Activated CD4-positive, alpha-beta T cell treated with anti-CD3 and anti-CD28 coated beads, Interleukin-2, amount 10 ng/mL, durations not matched to agents 7 days and 5 days (primary cell): ENCODE measurements at regions not wholly inside any gene's neighbourhood (a gene's known extent, or its start where the extent isn't known, plus 50 kb on each side); places are given as distances from the start of the nearest gene placed in this dataset.
"Not testable (repeated sequence)": the region's sequence is repeated elsewhere in the genome, so short reads cannot be mapped to it uniquely, and the experiment has no call there.

Source experiments
- CTCF ChIA-PET: fragments of 350-600 bp; sonication (Branson Sonifier 250); formaldehyde crosslinking; loops from one replicate; lab custom pipeline; 2021; ENCODE audit warnings: antibody characterized with exemption; lab: Charles Lee
- POLR2A ChIA-PET: fragments of 350-600 bp; sonication (Branson Sonifier 250); formaldehyde crosslinking; loops from one replicate; lab custom pipeline; 2021; ENCODE audit warnings: antibody characterized with exemption; lab: Charles Lee
- DNase-seq: peaks from one replicate; pipeline ENCODE4 v3.0.0-alpha.2; 2020
- H3K27ac Mint-ChIP-seq: one replicate; pipeline ENCODE4 v1.8.0; 2021; ENCODE audit warnings: mild to moderate bottlenecking, moderate library complexity, mixed read lengths
- H3K27me3 Mint-ChIP-seq: one replicate; pipeline ENCODE4 v1.8.0; 2021; ENCODE audit warnings: mixed read lengths
- H3K36me3 Mint-ChIP-seq: one replicate; pipeline ENCODE4 v1.8.0; 2021; ENCODE audit warnings: low read depth, mixed read lengths
- H3K4me1 Mint-ChIP-seq: one replicate; pipeline ENCODE4 v1.8.0; 2021; ENCODE audit warnings: mixed read lengths
- H3K4me3 Mint-ChIP-seq: one replicate; pipeline ENCODE4 v1.8.0; 2021; ENCODE audit warnings: mild to moderate bottlenecking, moderate library complexity, mixed read lengths
- H3K9me3 Mint-ChIP-seq: one replicate; pipeline ENCODE4 v1.8.0; 2021; ENCODE audit warnings: mixed read lengths

DNA sequence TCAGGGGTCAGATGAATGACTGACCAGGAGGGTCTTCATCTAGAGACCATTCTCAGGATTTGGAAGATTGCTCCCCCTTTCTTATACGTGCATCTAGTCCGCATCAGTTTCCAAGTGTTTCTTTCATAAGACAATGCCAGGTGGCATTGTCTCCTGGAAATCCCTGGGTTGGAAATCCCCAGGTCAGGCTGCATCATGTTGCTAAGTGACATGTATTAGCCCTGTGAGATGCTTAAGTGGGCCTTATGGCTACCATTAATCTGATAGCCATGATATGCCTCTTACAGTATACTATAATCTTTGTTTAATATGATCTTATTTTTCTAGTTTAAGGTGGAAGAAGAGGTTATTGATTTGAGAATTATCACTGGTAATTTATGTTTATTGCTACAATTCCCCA, 92.8 kb downstream of the DIO3 start:
- ChIA-PET CTCF (no interaction called here), POLR2A (no interaction called here)
- DNase-seq, result no peak
- Mint-ChIP-seq H3K9me3 (no peaks in the 10 kb centered on the region), H3K27me3 (peaks cover 53% of the 10 kb centered on the region), H3K27ac (no peak overlapping the region), H3K4me3 (no peak overlapping the region), H3K36me3 (no peaks in the 10 kb centered on the region), H3K4me1 (peaks cover 6% of the 10 kb centered on the region)

- no peak overlapping the region for H3K4me3 Mint-ChIP-seq
- ChIA-PET POLR2A (interaction anchor here (0.6 kb wide), 1 partner anchor 88 kb away, joined by 3 read pairs; no protein-coding TSS in a partner anchor), CTCF (no interaction called here)
- H3K27ac Mint-ChIP-seq, result no peak overlapping the region
- peaks cover 6% of the 10 kb centered on the region for H3K4me1 Mint-ChIP-seq
- H3K36me3 Mint-ChIP-seq, result no peaks in the 10 kb centered on the region
- DNase-seq, result no peak
- H3K27me3 Mint-ChIP-seq, result peaks cover 56% of the 10 kb centered on the region
- no peaks in the 10 kb centered on the region for H3K9me3 Mint-ChIP-seq
These were observed 96.1 kb downstream of the DIO3 start for GRCh38 chr14:101657372-101657771.

DNA sequence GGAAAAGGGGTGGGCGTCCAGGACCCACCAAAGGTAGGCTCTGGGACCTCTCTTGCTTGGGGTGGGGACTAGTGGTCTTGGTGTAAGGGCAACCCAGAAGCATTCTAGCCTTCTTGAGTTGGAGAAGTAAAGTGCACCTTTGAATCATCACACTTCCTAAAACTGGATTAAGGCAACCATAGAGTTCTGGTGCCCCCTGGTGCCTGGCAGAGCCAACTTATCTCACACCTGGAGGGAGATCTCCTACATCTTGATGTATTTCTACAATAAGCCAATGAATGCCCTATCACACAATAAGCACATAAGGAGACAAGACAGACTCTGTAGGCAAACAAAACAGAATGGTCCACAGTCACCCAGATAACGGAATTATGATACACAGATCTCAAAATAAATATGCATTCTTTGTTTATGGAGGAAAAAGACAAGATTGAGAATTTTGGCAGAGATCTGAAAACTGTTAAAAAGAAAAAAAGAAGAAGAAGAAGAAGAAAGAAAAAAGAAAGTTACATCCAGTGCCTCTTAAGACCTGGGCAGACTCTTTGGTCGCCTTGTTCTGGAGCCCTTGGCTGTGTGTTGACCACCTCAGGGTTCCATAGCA, 95.9 kb upstream of the PPP2R5C start:
- no peak overlapping the region for H3K27ac Mint-ChIP-seq
- H3K9me3 Mint-ChIP-seq, result peaks cover 9% of the 10 kb centered on the region
- peak; percentile 48 for DNase-seq
- H3K4me3 Mint-ChIP-seq, result no peak overlapping the region
- peaks cover 59% of the 10 kb centered on the region for H3K27me3 Mint-ChIP-seq
- ChIA-PET POLR2A (no interaction called here), CTCF (no interaction called here)
- no peaks in the 10 kb centered on the region for H3K4me1 Mint-ChIP-seq
- H3K36me3 Mint-ChIP-seq, result peaks cover 2% of the 10 kb centered on the region

GRCh38 chr14:101666264-101666663, 95.2 kb upstream of the PPP2R5C start:
- Mint-ChIP-seq H3K27ac (no peak overlapping the region), H3K36me3 (peaks cover 2% of the 10 kb centered on the region), H3K4me3 (no peak overlapping the region), H3K27me3 (peaks cover 59% of the 10 kb centered on the region), H3K9me3 (peaks cover 9% of the 10 kb centered on the region), H3K4me1 (no peaks in the 10 kb centered on the region)
- CTCF ChIA-PET, result no interaction called here
- POLR2A ChIA-PET, result no interaction called here
- no peak for DNase-seq

GRCh38 chr14:101669629-101670028, 91.9 kb upstream of the PPP2R5C start:
- Mint-ChIP-seq H3K4me1 (no peaks in the 10 kb centered on the region), H3K9me3 (peaks cover 14% of the 10 kb centered on the region), H3K27ac (no peak overlapping the region), H3K27me3 (peaks cover 52% of the 10 kb centered on the region), H3K36me3 (peaks cover 2% of the 10 kb centered on the region), H3K4me3 (no peak overlapping the region)
- DNase-seq, result no peak
- CTCF ChIA-PET, result interaction anchor here (0.6 kb wide), 1 partner anchor 53 kb away, joined by 5 read pairs; no protein-coding TSS in a partner anchor
- POLR2A ChIA-PET, result no interaction called here

- ChIA-PET CTCF (no interaction called here), POLR2A (no interaction called here)
- Mint-ChIP-seq H3K27me3 (peaks cover 40% of the 10 kb centered on the region), H3K4me3 (no peak overlapping the region), H3K9me3 (peaks cover 14% of the 10 kb centered on the region), H3K36me3 (peaks cover 2% of the 10 kb centered on the region), H3K27ac (no peak overlapping the region), H3K4me1 (no peaks in the 10 kb centered on the region)
- no peak for DNase-seq
These were observed 87.6 kb upstream of the PPP2R5C start for GRCh38 chr14:101673873-101674272.

DNA sequence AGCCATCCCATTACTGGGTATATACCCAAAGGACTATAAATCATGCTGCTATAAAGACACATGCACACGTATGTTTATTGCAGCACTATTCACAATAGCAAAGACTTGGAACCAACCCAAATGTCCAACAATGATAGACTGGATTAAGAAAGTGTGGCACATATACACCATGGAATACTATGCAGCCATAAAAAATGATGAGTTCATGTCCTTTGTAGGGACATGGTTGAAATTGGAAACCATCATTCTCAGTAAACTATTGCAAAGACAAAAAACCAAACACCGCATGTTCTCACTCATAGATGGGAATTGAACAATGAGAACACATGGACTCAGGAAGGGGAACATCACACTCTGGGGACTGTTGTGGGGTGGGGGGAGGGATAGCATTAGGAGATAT, 85.7 kb upstream of the PPP2R5C start:
- H3K9me3 Mint-ChIP-seq, H3K4me1 Mint-ChIP-seq, H3K36me3 Mint-ChIP-seq, CTCF ChIA-PET, H3K4me3 Mint-ChIP-seq, POLR2A ChIA-PET, H3K27ac Mint-ChIP-seq, DNase-seq: not testable (repeated sequence)
- H3K27me3 Mint-ChIP-seq, result peaks cover 31% of the 10 kb centered on the region

- H3K4me1 Mint-ChIP-seq, H3K36me3 Mint-ChIP-seq, DNase-seq, CTCF ChIA-PET, POLR2A ChIA-PET, H3K9me3 Mint-ChIP-seq, H3K4me3 Mint-ChIP-seq, H3K27ac Mint-ChIP-seq: not testable (repeated sequence)
- peaks cover 18% of the 10 kb centered on the region for H3K27me3 Mint-ChIP-seq
These were observed 83.6 kb upstream of the PPP2R5C start for GRCh38 chr14:101677912-101678327.

DNA sequence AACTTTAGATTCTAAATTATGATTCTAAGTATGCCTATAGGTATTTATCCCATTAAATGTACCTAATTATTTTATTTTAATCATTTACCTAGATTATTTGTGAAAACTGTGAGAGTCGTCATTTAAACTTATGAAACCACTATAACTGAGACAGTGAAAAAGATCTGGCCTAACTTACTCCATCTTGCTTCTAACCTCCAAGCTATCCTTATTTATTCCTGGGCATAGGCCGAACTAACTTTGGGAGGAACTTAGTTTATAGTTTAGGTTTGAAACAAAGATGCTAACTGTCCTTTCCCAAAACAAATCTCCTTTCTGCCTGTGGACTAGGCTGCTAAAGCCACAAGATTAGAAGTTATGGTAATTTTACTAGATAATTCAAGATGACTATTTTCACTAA, 79.7 kb upstream of the PPP2R5C start:
- no peaks in the 10 kb centered on the region for H3K9me3 Mint-ChIP-seq
- no peak for DNase-seq
- peaks cover 27% of the 10 kb centered on the region for H3K27me3 Mint-ChIP-seq
- CTCF ChIA-PET, result no interaction called here
- H3K36me3 Mint-ChIP-seq, result no peaks in the 10 kb centered on the region
- H3K4me1 Mint-ChIP-seq, result no peaks in the 10 kb centered on the region
- no peak overlapping the region for H3K4me3 Mint-ChIP-seq
- POLR2A ChIA-PET, result no interaction called here
- no peak overlapping the region for H3K27ac Mint-ChIP-seq

GRCh38 chr14:101683365-101683764, 78.1 kb upstream of the PPP2R5C start:
- Mint-ChIP-seq H3K36me3 (no peaks in the 10 kb centered on the region), H3K27me3 (peaks cover 22% of the 10 kb centered on the region), H3K4me3 (no peak overlapping the region), H3K9me3 (no peaks in the 10 kb centered on the region), H3K4me1 (no peaks in the 10 kb centered on the region), H3K27ac (no peak overlapping the region)
- ChIA-PET CTCF (interaction anchor here (0.7 kb wide), 1 partner anchor 65 kb away, joined by 3 read pairs; no protein-coding TSS in a partner anchor), POLR2A (no interaction called here)
- no peak for DNase-seq

DNA sequence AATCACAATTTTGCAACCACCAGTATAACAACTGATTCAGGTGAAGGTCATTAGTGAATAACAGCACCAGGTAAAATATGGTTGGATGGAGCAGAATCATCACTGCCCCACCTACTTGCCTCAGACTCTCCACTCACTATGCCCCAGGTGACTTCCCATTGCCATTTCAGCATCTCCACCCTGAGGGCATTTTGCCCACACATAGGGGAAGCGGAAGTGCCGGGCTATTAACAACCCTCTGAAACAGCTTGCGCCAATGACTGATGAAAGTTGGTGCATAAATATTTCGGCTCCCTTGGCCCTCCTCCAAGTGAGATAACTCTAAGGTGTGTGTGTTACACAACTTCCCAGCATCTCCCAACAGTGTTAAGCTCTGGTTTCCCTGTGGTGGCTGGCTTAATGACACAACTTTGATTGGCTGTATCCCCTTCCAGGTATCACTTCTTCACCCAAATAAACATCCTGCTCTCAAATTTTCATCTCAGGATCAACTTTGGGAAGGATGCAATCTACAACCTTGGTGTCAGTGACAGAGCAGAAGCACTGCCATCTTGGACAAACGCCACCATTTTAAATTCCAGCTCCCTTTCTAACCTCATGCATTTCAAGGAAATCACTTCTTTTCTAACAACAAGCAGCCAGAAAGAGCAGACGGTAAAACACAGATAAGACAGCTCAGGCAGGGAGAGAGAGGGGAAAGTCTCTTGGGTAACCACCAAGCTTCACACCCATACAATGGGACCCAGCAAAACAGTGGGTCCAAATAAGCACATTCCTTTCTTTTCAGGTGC, 73.6 kb upstream of the PPP2R5C start:
- ChIA-PET CTCF (no interaction called here), POLR2A (no interaction called here)
- Mint-ChIP-seq H3K27ac (no peak overlapping the region), H3K36me3 (no peaks in the 10 kb centered on the region), H3K27me3 (peaks cover 21% of the 10 kb centered on the region), H3K4me3 (no peak overlapping the region), H3K9me3 (no peaks in the 10 kb centered on the region), H3K4me1 (no peaks in the 10 kb centered on the region)
- no peak for DNase-seq

- CTCF ChIA-PET, result no interaction called here
- Mint-ChIP-seq H3K9me3 (no peaks in the 10 kb centered on the region), H3K36me3 (no peaks in the 10 kb centered on the region), H3K4me1 (no peaks in the 10 kb centered on the region), H3K4me3 (no peak overlapping the region), H3K27ac (no peak overlapping the region), H3K27me3 (peaks cover 13% of the 10 kb centered on the region)
- POLR2A ChIA-PET, result no interaction called here
- no peak for DNase-seq
These were observed 72.4 kb upstream of the PPP2R5C start for GRCh38 chr14:101689039-101689501.

GRCh38 chr14:101689966-101690365, 71.5 kb upstream of the PPP2R5C start:
- DNase-seq, H3K9me3 Mint-ChIP-seq, H3K4me3 Mint-ChIP-seq, H3K27ac Mint-ChIP-seq, H3K4me1 Mint-ChIP-seq, CTCF ChIA-PET, H3K36me3 Mint-ChIP-seq: not testable (repeated sequence)
- POLR2A ChIA-PET, result interaction anchor here (0.7 kb wide), 1 partner anchor 1190 kb away, joined by 6 read pairs; no protein-coding TSS in a partner anchor
- peaks cover 10% of the 10 kb centered on the region for H3K27me3 Mint-ChIP-seq
